Activated CD8-positive, alpha-beta memory T cell treated with anti-CD3 and anti-CD28 coated beads for 24 hours (primary cell): ENCODE measurements at regions not wholly inside any gene's neighbourhood (a gene's known extent, or its start where the extent isn't known, plus 50 kb on each side); places are given as distances from the start of the nearest gene placed in this dataset.

ENCODE experiments used
- DNase-seq: peaks from one replicate; pipeline ENCODE4 v3.0.0-alpha.2; 2020

DNA sequence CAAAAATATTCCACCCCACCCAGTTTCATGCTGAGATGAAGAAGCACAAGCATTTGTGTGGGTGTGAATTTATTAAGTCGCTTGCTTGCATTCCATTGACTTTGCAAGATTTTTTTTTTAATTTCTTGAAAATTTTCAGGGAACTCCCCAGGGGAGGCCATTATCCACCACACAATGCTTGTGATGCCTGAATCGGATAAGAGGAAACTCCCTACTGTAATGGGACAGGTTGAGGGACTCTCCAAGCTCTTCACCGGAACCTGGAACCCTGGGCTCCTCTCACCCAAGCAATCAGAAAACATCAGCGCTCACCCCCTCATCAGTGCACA lies 153.6 kb upstream of the ZMIZ1 start:
- DNase-seq: no peak

DNA sequence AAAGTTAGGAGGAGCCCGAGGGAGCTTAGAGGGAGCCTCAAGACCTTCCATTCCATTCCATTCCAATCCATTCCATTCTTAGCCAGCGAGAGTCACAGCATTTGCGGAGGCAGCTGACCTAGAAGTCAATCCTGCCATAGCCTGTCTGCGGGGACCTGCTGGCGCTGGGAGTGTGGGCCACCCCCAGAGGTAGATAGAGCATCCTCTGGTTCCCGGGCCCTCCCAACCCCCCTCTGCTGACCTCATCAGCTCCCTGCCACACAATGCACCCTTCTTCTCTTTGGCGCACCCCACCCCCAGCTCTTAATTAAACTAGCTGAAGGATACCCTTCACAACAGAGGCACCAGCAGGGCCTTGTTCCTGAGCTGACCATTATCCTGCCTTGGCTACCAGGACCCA lies 152.5 kb upstream of the ZMIZ1 start:
- DNase-seq: no peak

DNA sequence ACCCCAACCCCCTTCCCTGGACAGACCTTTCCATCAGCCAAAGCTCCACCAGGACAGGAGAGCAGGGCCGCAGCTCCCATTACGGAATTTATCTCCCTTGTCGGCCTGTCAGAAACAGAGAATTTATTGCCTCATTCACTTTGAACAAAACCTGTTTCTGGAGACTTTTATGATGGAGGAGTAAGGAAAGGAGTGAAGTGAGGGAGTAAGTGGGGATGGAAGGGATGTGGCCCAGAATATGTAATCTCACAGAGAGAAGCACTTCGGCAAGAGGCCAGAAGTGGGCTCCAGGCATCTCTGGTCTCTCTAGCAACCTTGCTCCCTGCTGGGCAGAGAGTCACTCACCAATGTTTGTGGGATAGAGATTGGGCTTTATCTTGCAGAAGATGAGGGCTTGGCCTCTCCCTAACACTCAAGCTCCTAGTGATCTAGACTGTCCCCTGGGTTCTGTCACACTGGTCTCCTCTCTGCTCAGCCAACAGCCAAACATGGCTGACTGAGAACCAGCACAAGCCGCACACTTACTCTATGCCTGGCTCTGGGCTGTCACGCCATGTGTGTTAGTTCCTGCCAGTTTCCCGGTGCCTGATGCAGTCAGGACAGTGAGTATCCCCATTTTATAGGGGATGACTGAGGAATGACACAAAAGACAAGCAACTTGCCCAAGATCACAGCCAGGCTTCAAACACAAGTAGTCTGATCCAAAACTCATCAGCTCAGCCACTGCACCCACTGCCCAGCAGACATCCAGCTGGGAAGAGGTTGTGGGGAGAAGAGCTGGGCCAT lies 149.4 kb upstream of the ZMIZ1 start:
- no peak for DNase-seq

DNA sequence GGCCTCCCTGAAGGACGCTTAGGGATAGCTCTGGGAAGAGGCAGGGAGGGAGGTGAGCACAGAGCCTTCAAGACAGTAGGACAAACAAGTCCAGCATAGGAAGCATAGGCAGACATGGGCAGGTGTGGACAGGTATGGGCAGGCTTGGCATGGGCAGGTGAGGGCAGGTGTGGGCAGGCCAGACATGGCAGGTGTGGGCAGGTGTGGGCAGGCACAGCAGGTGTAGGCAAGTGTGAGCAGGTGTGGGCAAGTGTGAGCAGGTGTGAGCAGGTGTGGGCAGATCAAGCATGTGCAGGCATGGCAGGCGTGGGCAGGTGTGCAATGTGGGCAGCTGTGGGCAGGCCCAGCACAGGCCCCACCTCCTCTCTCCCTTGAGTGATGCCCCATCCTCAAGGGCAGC lies 148.8 kb upstream of the ZMIZ1 start:
- DNase-seq: no peak

DNA sequence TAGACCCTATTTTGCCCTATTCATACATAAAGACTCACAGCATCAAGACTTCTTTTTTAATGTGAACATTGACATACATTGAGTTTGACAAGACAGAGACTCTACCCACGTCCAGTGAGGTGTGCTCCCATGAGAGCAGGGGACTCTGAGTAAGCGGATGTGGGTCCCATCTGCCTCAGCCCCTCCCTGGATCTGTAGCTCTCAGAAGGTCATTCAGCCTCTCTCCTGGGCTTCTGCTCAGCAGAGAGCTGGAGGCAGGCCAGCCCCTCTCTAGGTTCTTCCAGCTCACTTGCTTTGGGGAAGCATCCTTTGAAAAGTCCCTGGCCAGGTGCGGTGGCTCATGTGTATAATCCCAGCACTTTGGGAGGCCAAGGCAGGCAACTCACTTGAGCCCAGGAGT lies 146.9 kb upstream of the ZMIZ1 start:
- no peak for DNase-seq

DNA sequence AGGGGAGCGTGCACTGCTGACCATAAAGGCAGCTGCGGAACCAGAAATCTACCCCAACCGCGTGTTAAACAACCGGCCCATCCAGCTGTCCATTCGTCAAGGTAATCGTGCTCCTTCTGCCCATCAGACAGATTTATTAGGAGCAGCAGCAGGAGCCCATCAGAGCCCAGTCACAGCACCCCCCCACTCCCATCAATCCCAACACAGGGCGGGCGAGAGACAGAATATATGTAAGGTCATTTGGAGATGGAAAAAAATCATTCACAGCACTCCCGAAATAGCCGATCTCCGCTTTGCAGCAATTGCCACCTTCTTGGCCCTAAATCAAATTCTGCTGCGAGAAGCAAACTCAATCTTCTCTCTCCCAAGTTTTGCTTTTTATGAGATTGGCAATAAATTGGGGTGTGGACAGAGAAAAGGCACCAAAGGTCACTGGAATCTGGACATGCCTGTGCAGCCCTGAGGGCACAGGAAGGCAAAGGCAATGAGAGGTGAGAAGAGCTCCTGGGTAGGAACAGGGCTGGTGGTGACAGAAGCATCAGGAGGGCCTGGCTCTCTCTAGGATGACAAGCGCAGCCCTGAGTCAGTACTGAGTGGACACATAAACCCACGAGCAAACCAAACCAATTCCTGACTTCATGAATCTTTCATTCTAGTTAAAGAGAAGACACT lies 145.0 kb upstream of the ZMIZ1 start:
- DNase-seq: no peak

DNA sequence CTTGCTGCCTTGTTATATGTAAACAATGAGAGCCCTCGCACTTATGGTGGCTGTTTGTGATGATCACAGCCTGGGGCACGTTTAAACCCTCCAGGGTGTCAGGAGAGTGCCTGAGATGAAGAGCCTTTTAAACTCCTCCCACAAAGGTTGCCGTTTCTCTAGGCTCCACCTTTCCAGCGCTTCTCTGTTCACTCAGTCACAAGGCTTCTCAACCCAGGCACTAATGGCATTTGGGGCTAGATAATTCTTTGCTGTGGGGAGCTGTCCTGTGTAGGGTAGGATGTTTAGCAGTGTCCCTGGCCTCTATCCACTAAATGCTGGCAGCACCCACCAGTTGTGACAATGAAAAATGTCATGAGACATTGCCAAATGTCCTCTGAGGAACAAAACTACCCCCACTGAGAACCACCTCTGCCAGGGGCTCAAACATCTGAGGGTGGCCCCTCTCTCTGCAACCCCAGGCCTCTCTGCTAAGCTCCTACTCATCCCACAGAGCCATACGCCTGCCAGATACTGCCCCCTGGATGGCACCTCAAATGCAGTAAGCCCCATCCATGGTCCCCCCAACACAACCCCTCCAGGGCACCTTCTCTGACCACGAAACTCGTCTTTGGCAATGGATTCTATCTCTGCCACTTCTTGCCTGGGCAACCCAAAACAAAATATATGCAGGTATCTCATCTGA lies 144.3 kb upstream of the ZMIZ1 start:
- DNase-seq: no peak

DNA sequence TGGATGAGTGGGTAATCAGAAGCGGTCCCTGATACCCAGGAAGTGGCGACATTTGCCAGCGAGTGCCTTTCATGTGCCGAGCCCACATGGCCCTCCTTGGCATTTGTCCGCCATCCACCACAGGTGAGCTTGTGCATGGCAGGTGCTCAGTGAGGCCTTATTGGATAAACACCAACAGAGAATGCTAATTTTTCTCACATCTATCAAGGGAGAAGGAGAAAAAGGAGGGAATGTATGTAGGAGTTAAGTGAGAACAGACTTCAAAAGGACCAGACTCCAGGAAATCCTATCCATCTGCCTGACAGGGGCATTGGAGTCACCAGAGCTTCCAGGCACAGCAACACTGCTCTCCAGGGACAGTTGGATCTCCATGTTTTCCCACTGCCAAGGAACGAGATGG lies 143.5 kb upstream of the ZMIZ1 start:
- DNase-seq: no peak

DNA sequence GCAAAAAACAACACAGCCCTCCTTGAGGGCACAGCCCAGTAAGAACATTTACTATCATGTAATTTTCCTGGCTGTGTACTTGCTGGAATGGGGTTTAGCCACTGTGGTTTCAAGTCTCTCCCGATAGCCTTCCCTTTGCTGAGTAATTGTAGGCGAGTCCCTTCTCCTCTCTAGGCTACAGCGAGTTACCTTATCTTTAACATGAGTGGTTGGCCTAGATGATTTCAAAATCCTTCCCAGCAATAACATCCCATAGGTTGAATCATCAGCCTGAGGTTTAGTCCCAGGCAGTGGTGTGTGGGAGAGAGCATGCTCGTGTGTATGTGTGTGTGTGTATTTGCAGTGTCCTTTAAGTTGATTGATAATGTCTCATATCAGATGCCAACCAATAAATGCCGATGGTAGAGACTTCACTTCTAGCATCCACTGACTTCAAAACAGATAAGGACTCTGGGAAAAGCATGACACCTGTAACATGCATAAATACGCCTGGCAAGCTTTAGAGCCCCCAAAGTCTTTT lies 142.9 kb upstream of the ZMIZ1 start:
- DNase-seq: no peak

DNA sequence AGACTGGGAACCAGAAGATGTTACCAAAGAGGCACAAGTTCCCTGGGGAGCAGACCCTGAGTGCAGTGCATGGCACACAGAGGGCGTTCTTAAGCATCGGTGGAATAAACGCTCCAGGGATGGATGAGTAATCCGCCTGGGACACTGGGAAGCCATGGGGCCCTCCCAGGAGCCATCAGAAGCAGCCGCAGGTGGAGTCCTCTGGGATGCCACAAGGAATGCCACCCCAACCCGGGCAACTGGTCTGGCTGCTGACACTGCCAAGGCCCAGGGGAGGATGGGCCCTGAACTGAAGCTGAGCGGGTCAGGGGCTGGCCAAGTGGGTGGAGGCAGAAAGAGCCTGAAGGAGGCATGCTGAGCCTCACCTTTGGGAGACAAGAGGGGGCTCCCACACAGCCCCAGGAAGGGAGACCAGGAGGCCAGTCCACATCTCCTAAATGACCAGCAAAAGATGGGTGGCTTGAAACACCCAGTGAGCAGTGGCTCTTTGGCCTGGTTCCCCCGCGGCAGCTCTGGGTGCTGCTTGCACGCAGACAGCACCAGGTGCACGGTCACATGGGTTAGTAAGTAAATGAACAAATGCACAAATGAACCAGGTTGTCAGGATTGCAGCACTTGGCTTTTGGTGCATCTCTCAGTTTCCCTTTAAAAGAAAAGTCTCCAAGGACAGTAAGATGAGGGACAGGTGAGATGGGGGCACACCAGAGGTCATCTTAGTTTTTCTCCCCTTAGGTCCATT lies 141.3 kb upstream of the ZMIZ1 start:
- no peak for DNase-seq

DNA sequence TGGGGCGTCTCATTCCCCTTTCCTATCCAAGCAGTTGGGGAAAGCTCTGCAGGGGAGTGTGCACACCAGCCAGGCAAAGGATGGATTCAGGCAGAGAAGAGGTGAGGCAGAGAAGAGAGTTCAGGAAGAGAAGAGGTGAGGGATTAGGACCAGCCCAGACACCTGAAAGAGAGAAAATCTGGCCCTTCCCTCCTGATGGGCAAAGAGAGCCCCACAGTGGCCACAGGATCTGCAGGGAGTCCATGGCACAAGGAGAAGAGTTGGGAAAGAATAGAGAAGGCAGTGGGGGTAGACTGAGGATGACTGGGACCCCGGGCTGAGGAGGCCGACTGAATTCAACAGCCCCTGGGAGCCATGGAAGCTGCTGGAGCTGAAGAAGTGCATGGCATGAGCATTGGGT lies 140.4 kb upstream of the ZMIZ1 start:
- no peak for DNase-seq

DNA sequence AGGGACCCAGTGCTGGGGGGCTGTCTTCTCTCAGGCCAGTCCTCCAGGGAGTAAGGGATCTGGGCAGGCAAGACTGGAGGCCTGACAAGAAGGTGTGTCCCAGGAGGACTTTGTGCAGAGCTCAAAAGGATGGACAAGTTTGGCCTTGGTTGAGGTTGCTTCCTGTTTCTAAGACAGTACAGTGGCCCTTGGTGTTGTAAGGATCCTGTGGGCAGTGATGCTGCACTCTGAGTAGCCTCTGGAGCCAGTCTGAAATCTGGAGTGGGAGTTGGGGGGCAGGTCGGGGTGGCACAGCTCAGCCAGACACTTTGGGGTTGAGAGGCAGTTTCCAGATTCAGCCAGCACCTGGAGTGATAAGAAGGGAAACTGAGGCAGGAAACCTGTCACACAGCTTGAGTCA lies 139.2 kb upstream of the ZMIZ1 start:
- DNase-seq: no peak

DNA sequence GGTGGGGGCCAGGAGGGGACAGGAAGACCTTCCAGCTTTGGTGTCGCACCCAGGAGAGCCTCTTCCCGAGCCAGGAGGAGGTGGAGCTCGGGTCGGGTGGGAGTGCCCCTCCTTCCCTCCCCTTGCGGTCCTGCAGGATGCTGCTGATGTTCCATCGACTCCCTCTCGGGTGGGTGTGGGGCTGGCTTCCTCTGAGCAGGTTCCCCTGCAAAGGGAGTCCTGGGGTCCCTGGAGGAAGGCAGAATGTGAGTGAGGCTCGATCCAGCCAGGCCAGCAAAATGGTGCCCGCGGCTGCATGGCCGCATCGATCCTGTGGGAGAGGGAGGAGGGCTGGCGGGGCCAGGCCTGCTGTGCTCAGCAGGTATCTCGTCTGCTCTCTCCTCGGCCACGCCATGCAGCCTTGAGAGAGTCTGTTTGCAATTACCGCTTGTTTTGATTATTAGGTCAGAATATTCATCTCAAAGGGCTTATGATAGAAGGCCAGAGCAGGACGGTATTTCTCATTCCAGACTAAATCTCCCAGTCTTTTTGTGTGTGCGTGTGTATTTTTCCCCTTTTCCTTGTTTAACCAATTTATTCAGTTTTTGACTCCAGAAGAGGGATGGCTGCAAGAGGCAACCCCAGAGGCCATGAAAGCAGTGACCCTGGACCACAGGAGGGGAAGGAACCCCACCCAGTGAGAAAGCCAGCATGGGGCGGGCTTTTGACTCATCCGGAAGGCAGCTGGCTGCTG lies 137.3 kb upstream of the ZMIZ1 start:
- DNase-seq: no peak

DNA sequence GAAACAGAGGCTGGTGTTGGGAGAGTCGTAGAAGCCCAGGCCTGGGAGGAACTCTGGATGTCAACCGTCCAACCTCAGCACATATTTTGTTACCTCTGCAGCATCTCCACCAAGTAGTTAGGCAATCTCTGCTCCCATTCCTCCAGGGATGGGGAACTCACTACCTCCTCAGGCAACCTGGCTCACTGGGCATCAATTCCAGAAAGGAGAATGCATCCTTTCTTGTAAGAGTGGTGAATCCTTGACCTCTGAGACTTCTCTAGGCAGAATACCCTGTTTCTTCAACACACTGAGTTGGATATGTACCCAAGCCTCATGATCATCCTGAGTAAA lies 136.7 kb upstream of the ZMIZ1 start:
- DNase-seq: no peak

DNA sequence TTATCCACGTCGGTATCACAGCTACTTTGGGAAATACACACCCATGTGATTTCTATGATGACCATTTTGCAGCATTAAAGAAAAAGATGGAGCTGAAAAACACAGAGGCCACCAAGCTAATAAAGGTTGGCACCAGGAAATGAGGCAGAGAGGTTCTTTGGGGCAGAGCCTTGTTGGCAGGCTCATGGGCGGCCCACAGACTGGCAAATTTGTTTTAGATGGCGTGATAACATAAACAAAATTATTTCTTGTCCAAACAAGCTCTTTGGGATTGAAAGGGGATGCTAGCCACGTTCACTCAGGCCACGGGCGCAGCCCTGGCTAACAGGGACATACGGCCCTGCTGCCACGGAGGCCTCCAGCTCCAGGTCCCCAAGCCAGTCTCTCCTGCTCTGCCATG lies 135.9 kb upstream of the ZMIZ1 start:
- no peak for DNase-seq

DNA sequence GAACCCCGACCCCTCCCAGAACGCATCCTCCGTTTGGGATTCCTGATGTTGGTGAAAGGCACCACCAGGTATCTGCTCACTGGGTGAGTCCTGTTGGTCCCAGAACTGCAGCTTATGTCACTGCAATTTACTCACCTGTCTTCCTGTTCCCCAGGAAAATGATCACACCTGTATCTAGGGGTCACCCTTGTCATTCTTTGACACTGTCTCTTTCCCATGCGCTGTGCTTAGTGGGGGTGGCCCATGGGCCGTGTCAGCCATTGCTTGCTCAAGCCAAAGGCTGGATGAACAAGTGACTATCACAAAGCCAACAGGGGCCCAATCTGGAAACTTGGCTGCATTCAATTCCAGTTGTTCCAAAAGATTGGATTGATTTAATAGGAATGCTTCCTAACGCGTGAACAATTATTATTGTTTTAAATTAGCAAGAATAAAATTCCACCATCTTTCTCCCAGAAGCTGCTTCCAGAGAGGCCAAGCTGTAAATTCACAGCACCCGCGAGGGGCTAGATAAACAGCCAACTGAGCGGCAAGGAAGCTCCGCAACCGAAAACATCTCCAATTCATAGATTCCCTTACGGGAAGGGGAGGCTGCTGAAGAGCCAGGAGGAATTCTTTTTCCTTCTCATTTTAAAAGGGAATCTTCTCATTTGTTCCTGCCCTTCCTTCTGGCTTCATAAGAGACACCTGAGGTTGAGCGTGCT lies 134.8 kb upstream of the ZMIZ1 start:
- no peak for DNase-seq

DNA sequence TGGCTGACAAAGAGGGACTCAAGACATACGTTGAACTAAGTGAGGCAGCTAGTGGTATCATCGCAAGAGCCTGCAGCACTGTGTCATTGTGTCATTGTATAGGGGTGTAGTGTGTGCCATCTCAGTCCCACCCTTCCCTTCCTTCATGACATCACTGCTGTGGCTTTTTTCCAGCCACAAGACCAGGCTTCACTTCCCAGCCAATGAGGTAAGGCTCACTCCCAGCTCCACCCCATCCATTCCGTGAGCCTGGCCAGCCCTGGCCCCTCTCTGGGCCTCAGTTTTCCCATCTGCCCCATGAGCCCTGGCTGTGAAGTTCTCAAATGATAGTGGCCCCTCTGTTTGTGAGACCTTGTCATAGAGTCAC lies 134.3 kb upstream of the ZMIZ1 start:
- no peak for DNase-seq

DNA sequence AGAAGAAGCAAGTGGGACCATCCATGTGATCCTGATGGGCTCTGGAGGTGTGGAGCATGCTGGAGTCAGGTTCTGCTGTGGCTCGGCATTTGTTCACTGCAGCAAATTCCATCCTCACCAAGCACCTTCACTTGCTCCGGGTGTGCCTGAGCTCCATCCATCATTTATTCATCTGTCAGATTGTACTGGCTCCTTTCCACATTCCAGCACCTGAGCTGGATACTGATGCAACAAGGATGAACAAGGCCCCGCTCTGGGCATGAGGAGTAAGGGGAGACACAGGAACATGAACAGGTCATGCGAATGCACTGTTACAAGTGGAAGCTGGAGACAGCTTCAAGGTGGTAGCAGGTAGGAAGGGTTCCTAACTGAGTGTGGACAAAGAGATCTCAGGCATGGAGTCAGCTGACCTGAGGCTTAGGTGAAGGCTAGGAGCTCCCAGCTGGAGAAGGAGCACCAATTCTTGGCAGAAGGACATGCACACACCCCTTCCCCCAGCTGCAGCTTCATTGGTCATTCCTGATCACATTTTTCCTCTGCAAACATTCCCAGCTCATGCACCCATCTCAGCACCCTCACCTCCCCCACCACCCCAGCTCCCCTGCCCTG lies 133.7 kb upstream of the ZMIZ1 start:
- DNase-seq: no peak

DNA sequence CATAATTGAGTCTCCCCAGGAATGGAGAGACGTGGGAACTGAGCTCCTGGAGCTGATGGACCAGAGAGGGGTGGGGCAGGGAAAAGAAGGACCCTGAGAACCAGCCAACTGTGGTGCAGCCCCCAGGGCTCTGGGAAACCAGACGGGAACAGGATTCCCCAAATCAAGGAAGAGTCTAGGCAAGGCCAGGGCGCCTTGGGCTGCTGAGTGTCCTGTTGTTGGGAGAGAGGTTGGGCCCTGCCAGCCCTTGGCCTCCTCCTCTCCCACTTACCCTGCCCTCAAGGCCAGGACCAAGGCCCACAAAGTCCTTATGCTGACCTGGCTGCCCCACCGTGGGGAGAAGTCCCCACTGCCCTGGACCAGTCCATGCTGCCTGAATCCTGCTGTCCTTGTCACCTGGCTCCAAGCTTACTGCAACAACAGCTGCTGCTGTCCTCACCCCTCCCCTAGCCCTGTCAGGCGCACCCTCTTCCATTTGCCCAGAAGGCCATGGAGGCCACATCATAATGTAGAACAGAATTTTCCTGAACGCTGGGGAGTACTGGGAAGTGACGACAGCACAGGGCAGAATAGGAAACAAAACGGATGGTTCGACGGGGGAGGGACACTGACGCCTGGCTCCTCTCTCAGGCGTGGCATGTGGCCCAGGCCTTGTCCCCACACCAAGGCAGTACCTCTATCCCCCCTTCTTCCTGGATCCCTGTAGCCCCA lies 132.9 kb upstream of the ZMIZ1 start:
- DNase-seq: no peak

DNA sequence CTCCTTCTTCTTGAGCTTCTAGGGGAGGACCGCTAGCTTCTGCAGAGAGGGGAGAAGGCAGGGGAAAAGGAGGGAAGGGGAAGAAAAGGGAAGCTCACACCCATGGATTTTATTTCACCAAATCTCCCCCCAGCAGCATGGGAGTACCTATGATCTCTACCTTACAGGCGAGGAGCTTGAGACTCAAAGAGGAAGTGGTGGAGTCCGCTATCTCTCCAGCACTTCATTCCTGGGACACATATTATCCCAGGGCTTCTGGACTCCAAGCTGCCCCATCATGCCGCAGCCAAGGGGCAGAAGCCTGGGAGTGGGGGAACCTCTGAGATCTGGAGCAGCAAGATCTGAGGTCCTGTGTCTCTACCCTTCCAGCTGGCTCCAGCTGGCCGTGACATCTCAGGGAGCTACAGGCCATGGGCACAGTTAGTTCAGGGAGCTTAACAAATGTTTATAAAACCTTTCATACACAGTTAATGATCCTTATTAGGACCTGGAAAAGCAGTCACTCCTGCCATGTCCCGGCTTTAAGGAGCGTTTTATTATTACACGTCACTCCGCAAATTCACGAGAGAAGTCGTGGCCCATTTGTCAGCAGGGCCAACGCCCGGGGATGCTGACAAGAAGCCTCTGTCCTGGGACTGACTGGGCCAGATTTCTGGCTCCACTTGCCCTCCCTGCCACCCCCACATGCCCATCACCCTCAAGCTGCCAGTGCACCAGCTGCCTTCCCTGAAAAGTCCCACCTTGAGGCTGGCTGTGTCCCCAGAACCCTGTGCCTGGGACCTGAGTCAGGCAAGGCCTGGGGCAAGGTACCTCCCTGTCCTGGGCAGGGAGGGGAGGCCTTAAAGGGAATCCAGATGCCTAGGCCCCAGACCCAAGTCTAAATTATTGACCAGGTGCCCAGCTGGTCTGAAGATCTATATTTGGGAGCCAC lies 132.1 kb upstream of the ZMIZ1 start:
- DNase-seq: no peak
